ES-I3 (cell line): ENCODE measurements at regions not wholly inside any gene's neighbourhood (a gene's known extent, or its start where the extent isn't known, plus 50 kb on each side); places are given as distances from the start of the nearest gene placed in this dataset.

Experiments used
- H3K36me3 ChIP-seq: 2 replicates; pipeline ENCODE4 v1.6.1; 2013; ENCODE audit warnings: mild to moderate bottlenecking, low read length, control low read depth, moderate library complexity; ENCODE audit not compliant: insufficient read depth
- H3K4me1 ChIP-seq: 2 replicates; pipeline ENCODE4 v1.6.1; 2013; ENCODE audit warnings: mild to moderate bottlenecking, control low read depth, low read length; ENCODE audit not compliant: insufficient read depth
- H3K9ac ChIP-seq: 2 replicates; pipeline ENCODE4 v1.6.1; 2013; ENCODE audit warnings: low read depth, mild to moderate bottlenecking, low read length, moderate library complexity
- H3K9me3 ChIP-seq: 2 replicates; pipeline ENCODE4 v1.6.1; 2013; ENCODE audit warnings: mild to moderate bottlenecking, low read length, moderate library complexity; ENCODE audit not compliant: control insufficient read depth, insufficient read depth

- peaks cover 11% of the 10 kb centered on the region for H3K4me1 ChIP-seq
- no peak overlapping the region for H3K9ac ChIP-seq
- H3K36me3 ChIP-seq = no peaks in the 10 kb centered on the region
- H3K9me3 ChIP-seq = peaks cover 5% of the 10 kb centered on the region
Measured at GRCh38 chr20:39283464-39283863, 321.3 kb downstream of the DHX35 start.

GRCh38 chr20:39282619-39283092 lies 320.5 kb downstream of the DHX35 start:
- H3K4me1 ChIP-seq = peaks cover 16% of the 10 kb centered on the region
- H3K9me3 ChIP-seq = 0 out of 2 replicates have a peak, but pooled peaks cover 3% of the 10 kb centered on the region
- H3K9ac ChIP-seq = no peak overlapping the region
- H3K36me3 ChIP-seq = no peaks in the 10 kb centered on the region

- Histone ChIP-seq H3K9ac (no peak overlapping the region), H3K36me3 (no peaks in the 10 kb centered on the region), H3K4me1 (peaks cover 16% of the 10 kb centered on the region), H3K9me3 (peaks cover 3% of the 10 kb centered on the region; the same call in 1 of the 2 replicates)
Measured at GRCh38 chr20:39280875-39281274, 318.7 kb downstream of the DHX35 start.

- Histone ChIP-seq H3K9ac (no peak overlapping the region), H3K36me3 (no peaks in the 10 kb centered on the region), H3K4me1 (peaks cover 16% of the 10 kb centered on the region), H3K9me3 (peaks cover 3% of the 10 kb centered on the region; the same call in 1 of the 2 replicates)
Measured at GRCh38 chr20:39278230-39278788, 316.2 kb downstream of the DHX35 start.

- no peaks in the 10 kb centered on the region for H3K36me3 ChIP-seq
- peaks cover 8% of the 10 kb centered on the region for H3K4me1 ChIP-seq
- H3K9ac ChIP-seq = no peak overlapping the region
- peaks cover 3% of the 10 kb centered on the region; the same call in 1 of the 2 replicates for H3K9me3 ChIP-seq
Measured at GRCh38 chr20:39277185-39277584, 315.0 kb downstream of the DHX35 start.

GRCh38 chr20:39270837-39271604 lies 308.9 kb downstream of the DHX35 start:
- Histone ChIP-seq H3K36me3 (no peaks in the 10 kb centered on the region), H3K9me3 (peaks cover under 1% of the 10 kb centered on the region; the same call in 1 of the 2 replicates), H3K9ac (no peak overlapping the region), H3K4me1 (peaks cover 7% of the 10 kb centered on the region)

GRCh38 chr20:39269493-39270217 lies 307.5 kb downstream of the DHX35 start:
- Histone ChIP-seq H3K9ac (no peak overlapping the region), H3K36me3 (no peaks in the 10 kb centered on the region), H3K9me3 (no peaks in the 10 kb centered on the region), H3K4me1 (peaks cover 7% of the 10 kb centered on the region)

- Histone ChIP-seq H3K9me3 (no peaks in the 10 kb centered on the region), H3K36me3 (no peaks in the 10 kb centered on the region), H3K4me1 (peaks cover 7% of the 10 kb centered on the region), H3K9ac (no peak overlapping the region)
Measured at GRCh38 chr20:39268981-39269461, 306.9 kb downstream of the DHX35 start.

- Histone ChIP-seq H3K9me3 (no peaks in the 10 kb centered on the region), H3K9ac (no peak overlapping the region), H3K36me3 (no peaks in the 10 kb centered on the region), H3K4me1 (peaks cover 7% of the 10 kb centered on the region)
Measured at GRCh38 chr20:39268491-39268951, 306.4 kb downstream of the DHX35 start.

- Histone ChIP-seq H3K36me3 (no peaks in the 10 kb centered on the region), H3K9me3 (no peaks in the 10 kb centered on the region), H3K4me1 (peaks cover 7% of the 10 kb centered on the region), H3K9ac (no peak overlapping the region)
Measured at GRCh38 chr20:39266989-39267388, 304.8 kb downstream of the DHX35 start.

- no peak overlapping the region for H3K9ac ChIP-seq
- H3K36me3 ChIP-seq = no peaks in the 10 kb centered on the region
- H3K4me1 ChIP-seq = no peaks in the 10 kb centered on the region
- H3K9me3 ChIP-seq = no peaks in the 10 kb centered on the region
Measured at GRCh38 chr20:39264506-39265172, 302.5 kb downstream of the DHX35 start.

GRCh38 chr20:39263076-39263475 lies 300.9 kb downstream of the DHX35 start:
- Histone ChIP-seq H3K4me1 (no peaks in the 10 kb centered on the region), H3K9ac (no peak overlapping the region), H3K36me3 (no peaks in the 10 kb centered on the region), H3K9me3 (no peaks in the 10 kb centered on the region)

GRCh38 chr20:39259808-39260207 lies 297.7 kb downstream of the DHX35 start:
- Histone ChIP-seq H3K9me3 (no peaks in the 10 kb centered on the region), H3K4me1 (no peaks in the 10 kb centered on the region), H3K9ac (no peak overlapping the region)

More at GRCh38 chr20:39259808-39260207, 297.7 kb downstream of the DHX35 start:
- no peaks in the 10 kb centered on the region for H3K36me3 ChIP-seq
